ENCODE measurements at regions not wholly inside any gene's neighbourhood (a gene's known extent, or its start where the extent isn't known, plus 50 kb on each side); places are given as distances from the start of the nearest gene placed in this dataset.

DNA sequence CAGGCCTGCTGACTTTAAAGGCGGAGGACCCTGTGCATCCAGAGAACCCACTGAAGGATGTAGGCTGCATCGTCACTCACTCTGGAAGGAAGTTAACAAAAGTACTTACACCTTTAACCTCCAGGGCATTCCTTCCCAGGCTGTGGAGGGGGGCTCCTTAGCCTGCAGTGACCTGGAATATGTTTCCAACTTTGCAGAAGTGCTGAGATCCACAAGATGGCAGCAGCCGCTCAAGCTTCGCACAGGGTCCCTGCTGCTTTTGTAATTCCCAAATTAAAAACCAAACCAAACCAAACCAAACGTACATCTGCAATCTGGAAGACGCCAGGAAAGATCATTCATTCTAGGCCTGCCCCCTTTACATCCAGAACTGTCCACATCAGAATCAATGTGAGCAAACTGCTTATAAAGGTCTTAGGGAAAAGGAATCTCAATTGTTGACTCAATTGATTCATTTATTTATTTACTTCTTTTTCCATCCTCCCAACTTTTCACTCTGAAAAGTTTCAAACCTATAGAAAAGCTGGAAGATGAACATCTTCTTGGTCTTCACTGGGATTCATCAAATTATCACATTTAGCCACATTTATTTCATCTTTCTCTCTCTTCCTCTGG, 70.5 kb upstream of the KLHL25 start:
- Histone ChIP-seq H3K27ac (ENCODE audit: insufficient read depth, low read length, poor library complexity, severe bottlenecking) (no peak overlapping the region), H3K9me3 (ENCODE audit: control insufficient read depth in 2 of 2, low read length in 2 of 2) (no peaks in the 10 kb centered on the region), H3K4me1 (ENCODE audit: control insufficient read depth, insufficient read depth, low read length, poor library complexity, severe bottlenecking) (no peaks in the 10 kb centered on the region), H3K36me3 (ENCODE audit: control insufficient read depth, insufficient read depth, low read length) (no peaks in the 10 kb centered on the region), H3K4me3 (ENCODE audit: low read depth, low read length) (no peak overlapping the region), H3K27me3 (ENCODE audit: control insufficient read depth, insufficient read depth, low read length) (peaks cover 5% of the 10 kb centered on the region)
- no peaks in the 10 kb centered on the region for H3K36me3 Mint-ChIP-seq
- peaks cover 0 to 6% (median 3%) of the 10 kb centered on the region in 4 donors for H3K4me1 Mint-ChIP-seq
- no peak overlapping the region for H3K4me3 Mint-ChIP-seq
- ATAC-seq (ENCODE audit: low read depth in 2 of 2) (no peak), DNase-seq (peak in 1 of 3 donors; percentile 17)
- peak overlapping the region in 2 of 3 donors; percentile 0 to 4 for H3K27ac Mint-ChIP-seq
- peaks cover 29% of the 10 kb centered on the region for H3K27me3 Mint-ChIP-seq
- H3K9me3 Mint-ChIP-seq = peaks cover 0 to 2% (median 0%) of the 10 kb centered on the region in 7 donors

DNA sequence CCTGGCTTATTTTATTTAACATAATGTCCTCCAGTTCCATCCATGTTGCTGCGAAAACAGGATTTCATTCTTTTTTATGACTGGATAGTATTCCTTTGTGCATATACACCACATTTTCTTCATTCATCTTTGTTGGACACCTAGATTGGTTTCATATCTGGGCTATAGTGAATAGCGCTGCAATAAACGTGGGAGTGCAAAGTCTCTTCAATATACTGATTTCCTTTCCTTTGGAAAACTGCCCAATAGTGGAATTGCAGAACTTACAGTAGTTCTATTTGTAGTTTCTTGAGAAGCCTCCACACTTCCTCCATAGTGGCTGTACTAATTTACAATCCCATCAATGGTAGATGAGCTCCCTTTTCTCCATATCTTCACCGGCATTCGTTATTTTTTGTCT, 72.5 kb upstream of the KLHL25 start:
- H3K27me3 Mint-ChIP-seq = peaks cover 29% of the 10 kb centered on the region
- H3K9me3 Mint-ChIP-seq = peaks cover 0 to 2% (median 0%) of the 10 kb centered on the region in 7 donors
- H3K9me3 ChIP-seq (ENCODE audit: control insufficient read depth in 2 of 2, low read length in 2 of 2) = no peaks in the 10 kb centered on the region
- H3K27me3 ChIP-seq (ENCODE audit: control insufficient read depth, insufficient read depth, low read length) = peaks cover 5% of the 10 kb centered on the region
- H3K36me3 Mint-ChIP-seq = no peaks in the 10 kb centered on the region
- no peaks in the 10 kb centered on the region for H3K4me1 ChIP-seq (ENCODE audit: control insufficient read depth, insufficient read depth, low read length, poor library complexity, severe bottlenecking)
- H3K4me3 ChIP-seq (ENCODE audit: low read depth, low read length) = no peak overlapping the region
- DNase-seq (no peak), ATAC-seq (ENCODE audit: low read depth in 2 of 2) (no peak)
- H3K4me1 Mint-ChIP-seq = peaks cover 0 to 6% (median 3%) of the 10 kb centered on the region in 4 donors
- no peak overlapping the region for H3K27ac ChIP-seq (ENCODE audit: insufficient read depth, low read length, poor library complexity, severe bottlenecking)
- no peak overlapping the region for H3K4me3 Mint-ChIP-seq
- no peaks in the 10 kb centered on the region for H3K36me3 ChIP-seq (ENCODE audit: control insufficient read depth, insufficient read depth, low read length)
- no peak overlapping the region for H3K27ac Mint-ChIP-seq

DNA sequence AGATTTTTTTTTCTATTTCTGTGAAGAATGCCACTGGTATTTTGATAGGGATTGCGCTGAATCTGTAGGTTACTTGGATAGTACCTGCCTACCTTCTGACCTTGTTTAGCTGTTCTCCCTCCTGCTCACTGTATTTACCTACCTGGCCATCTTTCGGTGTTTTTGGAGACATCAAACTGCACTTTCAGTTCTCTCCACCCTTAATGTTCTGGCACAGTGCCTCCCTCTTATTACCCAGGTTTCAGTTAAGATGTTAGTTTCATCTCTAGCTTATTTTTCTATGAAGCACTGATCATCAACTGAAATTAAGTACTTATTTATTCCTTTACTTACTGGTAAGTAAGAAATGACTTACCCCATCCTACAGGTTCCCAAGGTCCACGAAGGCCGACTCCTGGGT, 74.4 kb upstream of the KLHL25 start:
- H3K27me3 Mint-ChIP-seq = peaks cover 23% of the 10 kb centered on the region
- no peak overlapping the region for H3K27ac ChIP-seq (ENCODE audit: insufficient read depth, low read length, poor library complexity, severe bottlenecking)
- H3K27me3 ChIP-seq (ENCODE audit: control insufficient read depth, insufficient read depth, low read length) = peaks cover 4% of the 10 kb centered on the region
- no peak for ATAC-seq (ENCODE audit: low read depth in 2 of 2)
- H3K4me1 ChIP-seq (ENCODE audit: control insufficient read depth, insufficient read depth, low read length, poor library complexity, severe bottlenecking) = no peaks in the 10 kb centered on the region
- H3K9me3 ChIP-seq (ENCODE audit: control insufficient read depth in 2 of 2, low read length in 2 of 2) = no peaks in the 10 kb centered on the region
- no peak overlapping the region for H3K4me3 Mint-ChIP-seq
- H3K9me3 Mint-ChIP-seq = peaks cover 0 to 2% (median 0%) of the 10 kb centered on the region in 7 donors
- no peak for DNase-seq
- H3K36me3 Mint-ChIP-seq = no peaks in the 10 kb centered on the region
- H3K27ac Mint-ChIP-seq = no peak overlapping the region
- H3K36me3 ChIP-seq (ENCODE audit: control insufficient read depth, insufficient read depth, low read length) = no peaks in the 10 kb centered on the region
- H3K4me1 Mint-ChIP-seq = peaks cover 0 to 6% (median 3%) of the 10 kb centered on the region in 4 donors
- no peak overlapping the region for H3K4me3 ChIP-seq (ENCODE audit: low read depth, low read length)

DNA sequence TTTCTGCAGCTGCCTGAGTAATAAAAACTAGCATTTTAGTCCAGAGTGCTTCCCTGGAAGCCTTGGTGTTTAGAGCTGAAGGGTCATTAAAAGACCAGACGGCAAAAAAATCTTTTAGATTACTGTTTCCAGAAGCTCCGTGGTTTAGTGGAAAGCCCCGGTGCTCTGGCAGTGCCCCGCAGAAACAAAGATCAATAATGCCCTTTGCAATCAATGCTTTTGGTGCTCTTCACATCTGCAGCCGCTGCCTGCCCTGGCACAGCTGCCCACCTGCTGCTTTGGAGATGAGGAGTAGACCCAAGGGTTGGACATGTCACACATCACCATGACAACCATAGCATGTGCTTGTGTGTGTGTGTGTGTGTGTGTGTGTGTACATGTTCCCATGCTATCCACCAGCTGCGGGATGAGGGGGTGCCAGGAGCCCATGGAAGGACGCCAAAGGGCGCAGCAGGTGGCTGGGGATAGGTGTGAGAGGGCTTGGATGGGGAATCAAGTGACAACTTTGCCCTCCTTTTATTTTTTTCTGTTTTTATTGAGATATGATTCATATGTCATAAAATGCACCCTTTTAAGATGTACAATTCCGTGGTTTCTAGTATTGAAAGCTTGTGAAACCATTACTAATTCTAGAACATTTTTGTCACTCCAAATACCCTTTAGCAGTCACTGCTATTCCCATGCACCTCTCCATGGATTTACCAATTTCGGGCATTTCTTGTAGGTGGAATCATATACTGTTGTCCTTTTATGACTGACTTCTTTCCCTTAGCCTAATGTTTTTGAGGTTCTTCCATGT, 75.7 kb upstream of the KLHL25 start:
- Histone ChIP-seq H3K4me1 (ENCODE audit: control insufficient read depth, insufficient read depth, low read length, poor library complexity, severe bottlenecking) (no peaks in the 10 kb centered on the region), H3K27me3 (ENCODE audit: control insufficient read depth, insufficient read depth, low read length) (no peaks in the 10 kb centered on the region), H3K36me3 (ENCODE audit: control insufficient read depth, insufficient read depth, low read length) (no peaks in the 10 kb centered on the region), H3K27ac (ENCODE audit: insufficient read depth, low read length, poor library complexity, severe bottlenecking) (no peak overlapping the region), H3K9me3 (ENCODE audit: control insufficient read depth in 2 of 2, low read length in 2 of 2) (no peaks in the 10 kb centered on the region), H3K4me3 (ENCODE audit: low read depth, low read length) (no peak overlapping the region)
- peaks cover 0 to 2% (median 0%) of the 10 kb centered on the region in 7 donors for H3K9me3 Mint-ChIP-seq
- H3K36me3 Mint-ChIP-seq = no peaks in the 10 kb centered on the region
- H3K27me3 Mint-ChIP-seq = peaks cover 21% of the 10 kb centered on the region
- ATAC-seq (ENCODE audit: low read depth in 2 of 2) (no peak), DNase-seq (no peak)
- H3K27ac Mint-ChIP-seq = no peak overlapping the region
- H3K4me1 Mint-ChIP-seq = peaks cover 0 to 6% (median 3%) of the 10 kb centered on the region in 4 donors
- H3K4me3 Mint-ChIP-seq = no peak overlapping the region

DNA sequence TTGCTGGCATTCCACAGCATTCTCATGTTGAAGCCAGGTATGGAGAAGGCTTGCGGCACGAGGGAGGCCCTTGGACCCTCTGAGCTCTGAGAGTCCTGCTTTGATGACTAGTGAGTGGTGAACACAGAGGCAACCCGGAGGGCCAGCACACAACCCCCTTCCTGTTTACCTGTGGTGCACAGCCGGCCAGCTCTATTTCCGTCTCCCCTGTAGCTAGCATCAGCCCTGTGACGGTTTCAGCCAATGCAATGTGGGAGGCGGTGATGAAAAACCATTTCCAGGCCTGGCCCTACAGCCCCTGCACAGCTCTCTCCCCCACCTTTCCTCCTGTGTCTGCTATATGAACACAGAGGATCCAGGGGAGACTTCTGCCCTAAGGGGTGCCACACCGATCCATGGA, 76.8 kb upstream of the KLHL25 start:
- peaks cover 18% of the 10 kb centered on the region for H3K27me3 Mint-ChIP-seq
- no peak overlapping the region for H3K4me3 ChIP-seq (ENCODE audit: low read depth, low read length)
- no peak for DNase-seq
- no peak overlapping the region for H3K27ac Mint-ChIP-seq
- H3K9me3 Mint-ChIP-seq = no peaks in the 10 kb centered on the region
- H3K27me3 ChIP-seq (ENCODE audit: control insufficient read depth, insufficient read depth, low read length) = no peaks in the 10 kb centered on the region
- no peaks in the 10 kb centered on the region for H3K36me3 ChIP-seq (ENCODE audit: control insufficient read depth, insufficient read depth, low read length)
- H3K4me3 Mint-ChIP-seq = no peak overlapping the region
- no peaks in the 10 kb centered on the region for H3K4me1 ChIP-seq (ENCODE audit: control insufficient read depth, insufficient read depth, low read length, poor library complexity, severe bottlenecking)
- no peak for ATAC-seq (ENCODE audit: low read depth in 2 of 2)
- H3K4me1 Mint-ChIP-seq = peaks cover 0 to 6% (median 3%) of the 10 kb centered on the region in 4 donors
- no peaks in the 10 kb centered on the region for H3K9me3 ChIP-seq (ENCODE audit: control insufficient read depth in 2 of 2, low read length in 2 of 2)
- no peak overlapping the region for H3K27ac ChIP-seq (ENCODE audit: insufficient read depth, low read length, poor library complexity, severe bottlenecking)
- H3K36me3 Mint-ChIP-seq = no peaks in the 10 kb centered on the region

DNA sequence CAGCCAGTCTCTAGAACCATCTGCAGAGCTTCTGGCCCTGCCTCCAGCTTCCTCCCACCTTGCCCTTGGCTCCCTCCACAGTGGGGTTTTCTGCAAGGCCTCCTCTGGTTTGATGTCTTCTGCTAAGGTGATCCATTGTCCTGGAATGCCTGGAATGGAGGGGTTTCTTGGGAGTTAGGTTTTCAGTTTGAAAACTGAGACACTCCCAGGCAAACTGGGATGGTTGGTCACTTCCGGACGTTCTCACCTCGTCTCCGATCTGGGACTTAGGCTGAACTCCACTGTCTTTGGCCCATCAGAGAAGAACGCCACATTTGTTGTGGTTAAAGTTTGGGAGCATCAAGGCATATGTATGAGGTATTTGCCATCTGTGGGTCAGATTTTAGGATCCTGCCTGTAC, 77.4 kb upstream of the KLHL25 start:
- ATAC-seq (ENCODE audit: low read depth in 2 of 2) = no peak
- H3K27me3 ChIP-seq (ENCODE audit: control insufficient read depth, insufficient read depth, low read length) = no peaks in the 10 kb centered on the region
- no peak for DNase-seq
- H3K9me3 Mint-ChIP-seq = no peaks in the 10 kb centered on the region
- H3K4me1 Mint-ChIP-seq = peaks cover 0 to 3% (median 2%) of the 10 kb centered on the region in 4 donors
- no peaks in the 10 kb centered on the region for H3K36me3 Mint-ChIP-seq
- no peak overlapping the region for H3K4me3 ChIP-seq (ENCODE audit: low read depth, low read length)
- no peak overlapping the region for H3K27ac ChIP-seq (ENCODE audit: insufficient read depth, low read length, poor library complexity, severe bottlenecking)
- H3K4me3 Mint-ChIP-seq = no peak overlapping the region
- H3K36me3 ChIP-seq (ENCODE audit: control insufficient read depth, insufficient read depth, low read length) = no peaks in the 10 kb centered on the region
- H3K4me1 ChIP-seq (ENCODE audit: control insufficient read depth, insufficient read depth, low read length, poor library complexity, severe bottlenecking) = no peaks in the 10 kb centered on the region
- no peak overlapping the region for H3K27ac Mint-ChIP-seq
- H3K9me3 ChIP-seq (ENCODE audit: control insufficient read depth in 2 of 2, low read length in 2 of 2) = no peaks in the 10 kb centered on the region
- peaks cover 16% of the 10 kb centered on the region for H3K27me3 Mint-ChIP-seq

DNA sequence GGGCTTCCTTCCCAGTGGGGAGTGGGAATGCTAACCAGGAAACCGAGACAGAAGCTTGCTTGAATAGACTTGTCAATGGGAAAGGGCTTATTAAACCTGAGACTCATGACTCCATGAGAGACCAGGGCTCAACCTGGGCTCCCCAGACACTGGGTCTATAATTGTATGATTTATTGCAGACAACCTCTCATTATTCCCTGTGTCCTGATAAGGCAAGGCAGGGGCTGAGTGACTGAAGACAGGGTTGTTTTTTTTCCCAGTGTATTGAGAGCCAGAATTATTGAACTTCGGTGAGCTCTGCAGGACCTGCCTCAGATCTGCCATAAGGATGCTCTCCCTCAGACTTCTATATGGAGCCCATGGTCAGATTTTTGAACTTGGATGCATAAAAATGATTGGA, 79.5 kb upstream of the KLHL25 start:
- peaks cover 3% of the 10 kb centered on the region for H3K27me3 ChIP-seq (ENCODE audit: control insufficient read depth, insufficient read depth, low read length)
- no peaks in the 10 kb centered on the region for H3K36me3 ChIP-seq (ENCODE audit: control insufficient read depth, insufficient read depth, low read length)
- no peaks in the 10 kb centered on the region for H3K9me3 ChIP-seq (ENCODE audit: control insufficient read depth in 2 of 2, low read length in 2 of 2)
- DNase-seq (no peak), ATAC-seq (ENCODE audit: low read depth in 2 of 2) (no peak)
- Mint-ChIP-seq H3K4me1 (no peaks in the 10 kb centered on the region), H3K9me3 (no peaks in the 10 kb centered on the region), H3K4me3 (no peak overlapping the region), H3K27me3 (peaks cover 5% of the 10 kb centered on the region), H3K36me3 (no peaks in the 10 kb centered on the region), H3K27ac (no peak overlapping the region)
- H3K4me1 ChIP-seq (ENCODE audit: control insufficient read depth, insufficient read depth, low read length, poor library complexity, severe bottlenecking) = no peaks in the 10 kb centered on the region
- H3K27ac ChIP-seq (ENCODE audit: insufficient read depth, low read length, poor library complexity, severe bottlenecking) = no peak overlapping the region
- no peak overlapping the region for H3K4me3 ChIP-seq (ENCODE audit: low read depth, low read length)

DNA sequence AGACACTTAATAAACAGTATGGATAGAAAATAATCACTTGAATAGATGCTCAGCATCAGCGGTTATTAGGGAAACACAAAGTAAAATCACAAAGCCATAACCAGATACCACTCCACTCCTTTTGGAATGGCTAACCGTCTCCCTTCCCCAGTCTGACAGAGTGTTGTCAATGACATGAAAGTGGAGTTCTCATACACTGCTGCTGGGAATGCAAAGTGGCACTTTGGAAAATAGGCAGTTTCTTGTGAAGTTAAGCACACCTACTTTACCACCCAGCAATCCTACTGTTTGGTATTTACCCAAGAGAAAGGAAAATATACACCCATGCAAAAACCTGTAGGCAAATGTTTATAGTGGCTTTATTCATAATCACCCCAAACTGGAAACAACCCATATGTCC, 81.0 kb upstream of the KLHL25 start:
- Mint-ChIP-seq H3K9me3 (no peaks in the 10 kb centered on the region), H3K27me3 (peaks cover 6% of the 10 kb centered on the region), H3K4me3 (no peak overlapping the region), H3K4me1 (no peaks in the 10 kb centered on the region), H3K36me3 (no peaks in the 10 kb centered on the region), H3K27ac (no peak overlapping the region)
- peaks cover 3% of the 10 kb centered on the region for H3K27me3 ChIP-seq (ENCODE audit: control insufficient read depth, insufficient read depth, low read length)
- no peak overlapping the region for H3K27ac ChIP-seq (ENCODE audit: insufficient read depth, low read length, poor library complexity, severe bottlenecking)
- no peaks in the 10 kb centered on the region for H3K4me1 ChIP-seq (ENCODE audit: control insufficient read depth, insufficient read depth, low read length, poor library complexity, severe bottlenecking)
- ATAC-seq (ENCODE audit: low read depth in 2 of 2) (no peak), DNase-seq (no peak)
- no peak overlapping the region for H3K4me3 ChIP-seq (ENCODE audit: low read depth, low read length)
- H3K36me3 ChIP-seq (ENCODE audit: control insufficient read depth, insufficient read depth, low read length) = no peaks in the 10 kb centered on the region
- no peaks in the 10 kb centered on the region for H3K9me3 ChIP-seq (ENCODE audit: control insufficient read depth in 2 of 2, low read length in 2 of 2)

All from CD4-positive, CD25-positive, alpha-beta regulatory T cell (primary cell).